GM21360 (cell line): ENCODE measurements at regions not wholly inside any gene's neighbourhood (a gene's known extent, or its start where the extent isn't known, plus 50 kb on each side); places are given as distances from the start of the nearest gene placed in this dataset.
"Not testable (repeated sequence)": the region's sequence is repeated elsewhere in the genome, so short reads cannot be mapped to it uniquely, and the experiment has no call there.

ENCODE experiments used
- ATAC-seq: cut with Tn5 transposase; IDR thresholded peaks from one replicate; pipeline ENCODE4 v1.9.1; 2021; ENCODE audit warnings: mild to moderate bottlenecking, moderate library complexity; ENCODE audit not compliant: unreplicated experiment

- ATAC-seq = peak; percentile 72
Observed at GRCh38 chr3:103134023-103134724, 699.4 kb downstream of the ZPLD1 start.

- no peak for ATAC-seq
Observed at GRCh38 chr3:103136621-103137020, 701.8 kb downstream of the ZPLD1 start.

GRCh38 chr3:103137830-103138229 is 703.0 kb downstream of the ZPLD1 start:
- no peak for ATAC-seq

GRCh38 chr3:103158183-103158582 is 723.4 kb downstream of the ZPLD1 start:
- no peak for ATAC-seq

- no peak for ATAC-seq
Observed at GRCh38 chr3:103166890-103167289, 732.1 kb downstream of the ZPLD1 start.

- no peak for ATAC-seq
Observed at GRCh38 chr3:103167850-103168249, 733.0 kb downstream of the ZPLD1 start.

- no peak for ATAC-seq
Observed at GRCh38 chr3:103169289-103169688, 734.5 kb downstream of the ZPLD1 start.

GRCh38 chr3:103170651-103171050 is 735.8 kb downstream of the ZPLD1 start:
- no peak for ATAC-seq

- no peak for ATAC-seq
Observed at GRCh38 chr3:103173940-103174339, 739.1 kb downstream of the ZPLD1 start.

- no peak for ATAC-seq
Observed at GRCh38 chr3:103181160-103181559, 746.3 kb downstream of the ZPLD1 start.

GRCh38 chr3:103184772-103185171 is 750.0 kb downstream of the ZPLD1 start:
- ATAC-seq = no peak

- no peak for ATAC-seq
Observed at GRCh38 chr3:103189941-103190340, 755.1 kb downstream of the ZPLD1 start.

GRCh38 chr3:103195216-103195615 is 760.4 kb downstream of the ZPLD1 start:
- ATAC-seq = no peak

- no peak for ATAC-seq
Observed at GRCh38 chr3:103203441-103203840, 768.6 kb downstream of the ZPLD1 start.

GRCh38 chr3:103210583-103210982 is 775.8 kb downstream of the ZPLD1 start:
- no peak for ATAC-seq

GRCh38 chr3:103218146-103218545 is 783.3 kb downstream of the ZPLD1 start:
- peak; percentile 100 for ATAC-seq

- peak; percentile 18 for ATAC-seq
Observed at GRCh38 chr3:103218793-103219192, 784.0 kb downstream of the ZPLD1 start.

- ATAC-seq = no peak
Observed at GRCh38 chr3:103227651-103228050, 792.8 kb downstream of the ZPLD1 start.

GRCh38 chr3:103247459-103247858 is 812.6 kb downstream of the ZPLD1 start:
- no peak for ATAC-seq

GRCh38 chr3:103254827-103255226 is 820.0 kb downstream of the ZPLD1 start:
- ATAC-seq = not testable (repeated sequence)

GRCh38 chr3:103269287-103269686 is 834.5 kb downstream of the ZPLD1 start:
- ATAC-seq = no peak

GRCh38 chr3:103271575-103271974 is 836.8 kb downstream of the ZPLD1 start:
- ATAC-seq = no peak

- no peak for ATAC-seq
Observed at GRCh38 chr3:103295974-103296570, 861.3 kb downstream of the ZPLD1 start.
